H1 (cell line): ENCODE measurements at regions not wholly inside any gene's neighbourhood (a gene's known extent, or its start where the extent isn't known, plus 50 kb on each side); places are given as distances from the start of the nearest gene placed in this dataset.

ENCODE experiments used
- ATF2 ChIP-seq: IDR thresholded peaks from 2 replicates; pipeline ENCODE4 v1.6.1; 2012; ENCODE audit warnings: low read length, inconsistent platforms
- CTCF ChIP-seq, 3 experiments: IDR thresholded peaks; 1 replicate in 2 of 3; 2 replicates in 1 of 3; pipeline versions ENCODE4 v1.5.1 to v1.6.1; 2011; ENCODE audit warnings: low read length in 3 of 3, mild to moderate bottlenecking in 3 of 3, inconsistent platforms in 2 of 3, low read depth in 1 of 3, moderate library complexity in 1 of 3; ENCODE audit not compliant: insufficient read depth in 1 of 3; ENCODE audit errors: control extremely low read depth in 1 of 3
- EP300 ChIP-seq, 2 experiments: IDR thresholded peaks; 1 replicate in 1 of 2; 2 replicates in 1 of 2; pipeline ENCODE4 v1.6.1; 2011 to 2012; ENCODE audit warnings: low read depth in 2 of 2, low read length in 2 of 2, mild to moderate bottlenecking in 2 of 2, borderline replicate concordance in 1 of 2, inconsistent platforms in 1 of 2, moderate library complexity in 1 of 2
- EZH2 ChIP-seq: fragments of 200-600 bp; sonication (generic); IDR thresholded peaks from 2 replicates; pipeline ENCODE4 v1.7.1; 2012; ENCODE audit warnings: low read depth, mild to moderate bottlenecking, moderate library complexity, low read length, inconsistent platforms; ENCODE audit not compliant: severe bottlenecking
- FOSL1 ChIP-seq: IDR thresholded peaks from 2 replicates; pipeline ENCODE4 v1.6.1; 2011; ENCODE audit warnings: mild to moderate bottlenecking, low read depth, low read length, moderate library complexity; ENCODE audit not compliant: insufficient read depth
- GTF2F1 ChIP-seq: IDR thresholded peaks from 2 replicates; pipeline ENCODE4 v1.6.1; 2012; ENCODE audit warnings: low read depth, low read length, improper control_type of control experiment, borderline replicate concordance
- JUND ChIP-seq: IDR thresholded peaks from 2 replicates; pipeline ENCODE4 v1.6.1; 2011; ENCODE audit warnings: mild to moderate bottlenecking, improper control_type of control experiment, low read length
- TEAD4 ChIP-seq: IDR thresholded peaks from 2 replicates; pipeline ENCODE4 v1.6.1; 2012; ENCODE audit warnings: low read depth, low read length, inconsistent platforms, mixed read lengths

GRCh38 chr10:78165172-78165571, 131.5 kb downstream of the RPS24 start:
- no peak for TF ChIP-seq GTF2F1
- TF ChIP-seq JUND = no peak
- no peak for TF ChIP-seq CTCF (IDR thresholded peaks at IDR 0.05; ENCODE audit: control extremely low read depth in 1 of 3, insufficient read depth in 1 of 3, low read depth in 1 of 3, low read length in 3 of 3)
- no peak for TF ChIP-seq TEAD4
- TF ChIP-seq FOSL1 = no peak
- no peak for TF ChIP-seq EP300 (IDR thresholded peaks at IDR 0.05; ENCODE audit: borderline replicate concordance in 1 of 2, low read depth in 2 of 2, low read length in 2 of 2)
- no peak for TF ChIP-seq ATF2
- TF ChIP-seq EZH2 = no peak
